Left ventricle myocardium inferior (tissue), 1 donor: ENCODE measurements at regions not wholly inside any gene's neighbourhood (a gene's known extent, or its start where the extent isn't known, plus 50 kb on each side); places are given as distances from the start of the nearest gene placed in this dataset.

Experiments
- DNase-seq: peaks from one replicate; pipeline ENCODE4 v3.0.0-alpha.2; 2020
- H3K27ac ChIP-seq: fragments of 200-600 bp; replicated peaks from 2 replicates; pipeline ENCODE4 v1.8.0; 2021
- H3K27me3 ChIP-seq: fragments of 200-600 bp; 2 replicates; pipeline ENCODE4 v1.8.0; 2021; ENCODE audit warnings: low read depth
- H3K36me3 ChIP-seq: fragments of 200-600 bp; 2 replicates; pipeline ENCODE4 v1.8.0; 2021
- H3K4me1 ChIP-seq: fragments of 200-600 bp; 2 replicates; pipeline ENCODE4 v1.8.0; 2021
- H3K4me3 ChIP-seq: fragments of 200-600 bp; 2 replicates; pipeline ENCODE4 v1.8.0; 2021; ENCODE audit warnings: mild to moderate bottlenecking, moderate library complexity
- H3K9me3 ChIP-seq: fragments of 200-600 bp; replicated peaks from 2 replicates; pipeline ENCODE4 v1.8.0; 2021
- intact Hi-C: fragments of 100-400 bp; cut with micrococcal nuclease; formaldehyde crosslinking; loops from one replicate; pipeline ENCODE4 v1.11.0; 2022
- TF ChIP-seq, protein P1 (sequence below): fragments of 200-600 bp; IDR thresholded peaks from 2 replicates; pipeline ENCODE4 v1.8.0; 2021; ENCODE audit warnings: antibody characterized with exemption, mild to moderate bottlenecking, borderline replicate concordance
- donor health status: DM: no; HTN: yes; CAD: no; lungs with severe emphysema.

DNA sequence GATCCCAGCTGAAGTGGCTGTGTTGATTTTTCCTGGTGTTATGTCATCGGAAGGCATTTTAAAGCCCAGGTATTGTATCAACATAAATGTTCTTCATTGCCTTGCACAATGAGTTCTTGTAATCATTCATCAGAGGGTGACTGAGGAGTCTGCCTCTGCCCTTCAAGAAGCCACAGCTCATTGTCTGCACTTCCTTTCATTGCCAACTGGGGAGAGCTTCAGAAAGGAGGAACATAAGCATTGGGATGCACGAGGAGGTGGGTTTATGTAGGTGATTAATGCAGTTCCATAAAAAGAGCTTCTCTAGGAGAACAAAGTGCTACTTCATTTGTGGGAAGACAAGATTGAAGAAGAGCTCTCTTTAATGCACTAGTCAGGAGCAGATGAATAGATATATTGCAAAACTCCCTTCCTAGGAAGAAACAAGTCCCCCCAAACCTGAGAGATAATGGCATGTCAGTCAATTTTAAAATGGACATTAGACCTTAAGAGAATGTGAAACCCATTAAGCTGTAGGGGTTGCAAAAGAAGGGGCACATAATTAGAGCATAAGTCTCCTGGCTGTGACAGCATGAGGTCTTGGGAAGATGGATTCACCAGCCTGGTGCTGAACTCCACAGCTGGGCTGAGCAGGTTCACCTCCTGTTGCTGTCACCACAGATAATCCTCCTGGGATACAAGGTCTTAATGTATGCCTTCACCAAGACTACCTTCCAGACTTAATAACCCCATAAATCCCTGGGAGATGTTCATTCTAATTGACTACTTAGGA is 124.6 kb downstream of the BACH1 start:
- no peaks in the 10 kb centered on the region for H3K27me3 ChIP-seq
- TF ChIP-seq, protein P1, sequence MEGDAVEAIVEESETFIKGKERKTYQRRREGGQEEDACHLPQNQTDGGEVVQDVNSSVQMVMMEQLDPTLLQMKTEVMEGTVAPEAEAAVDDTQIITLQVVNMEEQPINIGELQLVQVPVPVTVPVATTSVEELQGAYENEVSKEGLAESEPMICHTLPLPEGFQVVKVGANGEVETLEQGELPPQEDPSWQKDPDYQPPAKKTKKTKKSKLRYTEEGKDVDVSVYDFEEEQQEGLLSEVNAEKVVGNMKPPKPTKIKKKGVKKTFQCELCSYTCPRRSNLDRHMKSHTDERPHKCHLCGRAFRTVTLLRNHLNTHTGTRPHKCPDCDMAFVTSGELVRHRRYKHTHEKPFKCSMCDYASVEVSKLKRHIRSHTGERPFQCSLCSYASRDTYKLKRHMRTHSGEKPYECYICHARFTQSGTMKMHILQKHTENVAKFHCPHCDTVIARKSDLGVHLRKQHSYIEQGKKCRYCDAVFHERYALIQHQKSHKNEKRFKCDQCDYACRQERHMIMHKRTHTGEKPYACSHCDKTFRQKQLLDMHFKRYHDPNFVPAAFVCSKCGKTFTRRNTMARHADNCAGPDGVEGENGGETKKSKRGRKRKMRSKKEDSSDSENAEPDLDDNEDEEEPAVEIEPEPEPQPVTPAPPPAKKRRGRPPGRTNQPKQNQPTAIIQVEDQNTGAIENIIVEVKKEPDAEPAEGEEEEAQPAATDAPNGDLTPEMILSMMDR: no peak
- no peaks in the 10 kb centered on the region for H3K4me1 ChIP-seq
- no peaks in the 10 kb centered on the region for H3K9me3 ChIP-seq
- intact Hi-C loops: no loop called here
- no peak overlapping the region for H3K4me3 ChIP-seq
- H3K36me3 ChIP-seq: no peaks in the 10 kb centered on the region
- H3K27ac ChIP-seq: no peak overlapping the region
- DNase-seq: no peak

DNA sequence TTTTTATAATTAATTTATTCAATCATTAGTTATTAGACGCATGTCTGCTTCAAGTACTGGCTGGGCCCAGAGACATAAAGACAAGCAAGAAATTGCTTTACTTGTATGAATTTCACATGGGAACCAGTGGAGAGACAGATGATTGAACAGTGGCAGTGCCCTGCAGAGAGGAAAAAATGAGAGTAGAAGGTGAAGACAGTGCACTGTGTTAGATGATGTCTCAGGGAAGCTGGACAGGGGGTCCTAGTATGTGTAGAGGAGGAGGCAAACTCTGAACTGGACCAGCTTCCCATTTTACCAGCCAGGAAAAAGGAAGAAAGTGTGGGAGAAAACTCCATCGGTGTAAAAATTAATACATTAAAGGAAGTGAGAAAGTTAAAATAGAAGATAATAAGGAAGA is 126.0 kb downstream of the BACH1 start:
- Histone ChIP-seq H3K27ac (no peak overlapping the region), H3K4me3 (no peak overlapping the region), H3K4me1 (no peaks in the 10 kb centered on the region), H3K27me3 (no peaks in the 10 kb centered on the region), H3K9me3 (no peaks in the 10 kb centered on the region), H3K36me3 (no peaks in the 10 kb centered on the region)
- TF ChIP-seq, protein P1: no peak
- DNase-seq: no peak
- intact Hi-C loops: no loop called here

DNA sequence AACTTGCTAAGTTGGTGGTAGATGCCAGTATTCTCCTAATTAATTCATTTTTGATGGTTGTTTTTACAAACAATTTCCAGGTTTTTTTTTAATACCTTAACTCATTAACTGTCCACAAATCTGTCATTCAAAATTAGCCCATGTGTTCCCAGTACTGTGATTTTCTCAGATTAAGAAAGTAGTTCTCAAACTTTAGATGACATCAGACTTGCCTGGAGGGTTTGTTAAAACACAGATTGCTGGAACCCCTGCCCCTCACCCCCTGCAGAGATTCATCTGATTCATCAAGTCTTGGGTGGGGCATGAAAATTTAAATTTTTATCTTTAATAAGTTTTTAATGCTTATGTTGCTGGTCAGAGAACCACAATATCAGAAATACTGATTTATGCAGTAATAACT is 130.5 kb downstream of the BACH1 start:
- no peak for DNase-seq
- TF ChIP-seq, protein P1: no peak
- no peak overlapping the region for H3K27ac ChIP-seq
- no peak overlapping the region for H3K4me3 ChIP-seq
- H3K36me3 ChIP-seq: no peaks in the 10 kb centered on the region
- intact Hi-C loops: no loop called here
- H3K9me3 ChIP-seq: no peaks in the 10 kb centered on the region
- H3K4me1 ChIP-seq: no peaks in the 10 kb centered on the region
- H3K27me3 ChIP-seq: no peaks in the 10 kb centered on the region

DNA sequence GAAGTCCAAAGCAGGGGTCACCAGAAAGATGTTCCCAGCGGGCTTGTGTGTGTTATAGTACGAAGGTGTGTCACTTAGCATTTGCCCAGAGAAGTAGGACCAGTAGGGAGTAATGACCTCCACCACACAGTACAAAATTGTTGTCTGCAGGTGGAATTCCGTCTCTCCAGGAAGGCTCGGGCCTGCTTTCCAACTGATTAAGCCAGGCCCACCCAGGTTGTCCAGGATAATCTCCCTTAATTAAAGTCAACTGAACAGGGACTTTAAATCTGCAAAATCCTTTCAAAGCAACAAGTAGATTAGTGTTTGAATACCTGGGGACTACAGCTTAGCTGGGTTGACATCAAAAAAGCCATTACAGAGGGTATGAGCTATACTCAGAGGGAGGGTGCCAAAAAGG is 131.3 kb downstream of the BACH1 start:
- intact Hi-C loops: no loop called here
- Histone ChIP-seq H3K9me3 (no peaks in the 10 kb centered on the region), H3K4me3 (no peak overlapping the region), H3K36me3 (no peaks in the 10 kb centered on the region), H3K27ac (no peak overlapping the region), H3K4me1 (no peaks in the 10 kb centered on the region), H3K27me3 (no peaks in the 10 kb centered on the region)
- DNase-seq: no peak
- TF ChIP-seq, protein P1: no peak

DNA sequence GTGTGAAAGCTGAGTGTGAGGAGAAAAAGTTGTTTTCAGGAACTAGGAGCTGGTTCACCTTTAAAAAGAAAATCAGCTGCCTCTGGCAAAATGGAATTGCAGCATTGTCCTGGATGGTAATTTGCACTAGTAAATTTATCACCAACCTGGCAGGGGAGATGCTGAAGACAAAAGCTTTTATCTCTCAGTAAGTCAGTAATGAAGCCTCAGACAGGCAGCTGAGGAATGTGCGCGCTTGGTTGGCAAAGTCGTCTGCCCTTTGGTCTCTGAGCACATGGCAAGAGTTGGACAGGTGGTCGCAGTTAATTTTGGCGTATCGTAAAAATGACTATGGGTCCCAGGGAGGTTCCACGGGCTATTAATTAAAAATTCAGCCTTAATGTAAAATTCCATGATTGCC is 131.9 kb downstream of the BACH1 start:
- Histone ChIP-seq H3K27me3 (no peaks in the 10 kb centered on the region), H3K4me1 (no peaks in the 10 kb centered on the region), H3K36me3 (no peaks in the 10 kb centered on the region), H3K4me3 (no peak overlapping the region), H3K27ac (no peak overlapping the region), H3K9me3 (no peaks in the 10 kb centered on the region)
- intact Hi-C loops: no loop called here
- no peak for DNase-seq
- TF ChIP-seq, protein P1: no peak
